ENCODE measurements at regions not wholly inside any gene's neighbourhood (a gene's known extent, or its start where the extent isn't known, plus 50 kb on each side); places are given as distances from the start of the nearest gene placed in this dataset.

DNA sequence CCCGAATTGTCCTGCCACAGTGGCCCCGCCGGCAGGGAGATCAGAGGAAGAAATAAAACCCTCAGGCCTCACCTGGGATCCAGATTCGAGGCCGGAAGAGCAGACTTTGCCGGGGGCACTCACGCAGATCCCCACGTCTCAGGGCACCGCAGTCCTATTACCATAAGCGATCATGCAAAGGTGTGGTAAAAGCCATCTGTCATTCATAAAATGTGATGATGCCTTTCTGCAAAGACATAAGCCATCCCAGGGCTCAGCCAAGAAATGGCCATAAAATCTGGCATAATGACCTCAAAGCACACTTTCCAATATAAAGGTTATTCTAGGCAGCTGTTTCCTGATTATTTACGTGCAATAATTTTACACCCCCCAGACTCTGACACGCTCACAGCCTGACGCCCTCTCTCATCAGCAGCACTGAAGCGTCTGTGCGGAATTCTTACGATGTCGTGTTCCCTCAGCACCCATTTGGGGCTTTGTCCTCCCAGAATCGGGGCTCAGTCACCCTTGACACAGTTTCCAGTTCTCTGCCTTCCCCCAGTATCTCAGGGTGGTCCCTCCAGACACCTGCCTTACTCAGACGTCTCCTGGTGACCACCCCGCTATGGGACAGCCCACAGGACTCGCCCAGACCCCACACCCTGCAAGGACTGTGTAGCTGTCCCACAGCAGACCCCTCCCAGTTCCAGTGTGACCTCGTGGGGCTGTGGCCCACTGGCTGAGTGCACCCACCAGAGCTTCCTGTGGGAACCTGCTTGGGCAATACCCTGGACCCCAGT is 74.3 kb upstream of the FAM20C start:
- Histone ChIP-seq H2AFZ (ENCODE audit: low read length) (no peak overlapping the region), H4K20me1 (replicated peaks in 1 of 2; ENCODE audit: control insufficient read depth in 1 of 2, insufficient read depth in 2 of 2, low read length in 2 of 2) (no peaks in the 10 kb centered on the region), H3K23ac (ENCODE audit: insufficient read length) (no peak overlapping the region), H3K79me2 (ENCODE audit: control insufficient read depth in 1 of 2, insufficient read depth in 2 of 2, low read length in 2 of 2) (no peaks in the 10 kb centered on the region), H3K27me3 (replicated peaks in 1 of 4; ENCODE audit: control insufficient read depth in 3 of 4, extremely low read depth in 1 of 4, insufficient read depth in 3 of 4, low read length in 3 of 4) (peaks cover 0 to 6% (median under 1%) of the 10 kb centered on the region in 4 experiments; a peak in 3 of 7 replicates), H3K4me2 (ENCODE audit: insufficient read depth in 1 of 2, low read depth in 2 of 2, low read length in 2 of 2) (no peak overlapping the region), H3K9ac (replicated peaks in 1 of 4; ENCODE audit: extremely low read depth in 1 of 4, low read depth in 3 of 4, low read length in 3 of 4) (no peak overlapping the region), H3K4me3 (ENCODE audit: extremely low read depth in 1 of 4, insufficient read depth in 2 of 4, low read depth in 3 of 4, low read length in 4 of 4) (no peak overlapping the region), H3K4me1 (replicated peaks in 1 of 4; ENCODE audit: control insufficient read depth in 3 of 4, insufficient read depth in 4 of 4, low read length in 3 of 4) (peaks cover 3 to 29% (median 15%) of the 10 kb centered on the region in 4 experiments), H2BK120ac (replicated peaks; ENCODE audit: low read depth, low read length) (no peak overlapping the region), H2BK20ac (ENCODE audit: low read length) (no peak overlapping the region; the same call in 1 of the 2 replicates), H4K8ac (ENCODE audit: extremely low read depth, insufficient read depth, low read length) (no peak overlapping the region), H4K91ac (replicated peaks; ENCODE audit: insufficient read length, low read length) (peak overlapping the region; percentile 75), H3K36me3 (ENCODE audit: control insufficient read depth in 2 of 4, insufficient read depth in 4 of 4, low read length in 3 of 4) (no peaks in the 10 kb centered on the region), H2AK5ac (ENCODE audit: low read depth, low read length) (peak overlapping the region; percentile 34; the same call in 1 of the 2 replicates), H3K56ac (replicated peaks; ENCODE audit: insufficient read length, low read depth, low read length) (no peak overlapping the region), H2BK15ac (ENCODE audit: low read length) (peak overlapping the region; percentile 84; the same call in 1 of the 2 replicates), H4K5ac (ENCODE audit: insufficient read length, low read depth, low read length) (no peak overlapping the region), H3K79me1 (ENCODE audit: low read depth, low read length) (no peaks in the 10 kb centered on the region), H2BK12ac (ENCODE audit: low read depth, low read length) (peak overlapping the region; percentile 64; the same call in 1 of the 2 replicates), H3K4ac (replicated peaks; ENCODE audit: insufficient read length, low read depth, low read length) (no peak overlapping the region), H3K23me2 (ENCODE audit: low read depth, low read length) (peaks cover 6% of the 10 kb centered on the region; the same call in 1 of the 2 replicates), H3K18ac (ENCODE audit: extremely low read depth, low read length) (no peak overlapping the region), H3K9me3 (ENCODE audit: insufficient read depth in 2 of 2, low read depth in 1 of 2, low read length in 1 of 2) (peaks cover 0 to 2% of the 10 kb centered on the region in 2 experiments; a peak in 2 of 4 replicates), H3K14ac (ENCODE audit: insufficient read length) (no peak overlapping the region), H3K27ac (ENCODE audit: low read depth, low read length) (no peak overlapping the region), H2BK5ac (ENCODE audit: low read depth, low read length) (peak overlapping the region; percentile 57; the same call in 1 of the 2 replicates)
- 92% methylated on average over 21 of the region's 22 CpGs; no CpG with 5 or more reads in 1 of the 2 experiments for WGBS, 2 experiments (ENCODE audit: extremely low coverage in 1 of 2, insufficient coverage in 1 of 2, insufficient read length in 1 of 2, insufficient replicate concordance in 2 of 2, low coverage in 1 of 2, low lambda C conversion rate in 2 of 2, missing lambda C conversion rate in 1 of 2)
- DNase-seq (ENCODE audit: low read depth in 1 of 2, low spot score in 2 of 2) (no peak), FAIRE-seq (no peak)
- ChIA-PET POLR2A (ENCODE audit: partially characterized antibody) (interaction anchor here (2.8 kb wide), 1 partner anchor 21 kb away, joined by 16 read pairs; no protein-coding TSS in a partner anchor), CTCF (ENCODE audit: partially characterized antibody) (interaction anchor here (0.6 kb wide), 1 partner anchor 75 kb away, joined by 3 read pairs; no protein-coding TSS in a partner anchor)
- TF ChIP-seq MAFK (IDR thresholded peaks at IDR 0.05; ENCODE audit: low read depth, low read length) (no peak), GTF2F1 (IDR thresholded peaks at IDR 0.05; ENCODE audit: borderline replicate concordance, low read depth, low read length) (no peak), ZNF274 (IDR thresholded peaks at IDR 0.05; ENCODE audit: borderline replicate concordance, extremely low read depth, low read length) (no peak), TAF7 (optimal IDR thresholded peaks at IDR 0.05; ENCODE audit: borderline replicate concordance, low read depth, low read length) (no peak), PHF8 (conservative IDR thresholded peaks at IDR 0.05; ENCODE audit: low read depth, low read length) (no peak), CHD2 (IDR thresholded peaks at IDR 0.05; ENCODE audit: low read length) (no peak), SP2 (IDR thresholded peaks at IDR 0.05; ENCODE audit: low read length) (no peak), SP1 (IDR thresholded peaks at IDR 0.05; ENCODE audit: low read depth, low read length) (no peak)
- TF ChIP-seq, protein P1, sequence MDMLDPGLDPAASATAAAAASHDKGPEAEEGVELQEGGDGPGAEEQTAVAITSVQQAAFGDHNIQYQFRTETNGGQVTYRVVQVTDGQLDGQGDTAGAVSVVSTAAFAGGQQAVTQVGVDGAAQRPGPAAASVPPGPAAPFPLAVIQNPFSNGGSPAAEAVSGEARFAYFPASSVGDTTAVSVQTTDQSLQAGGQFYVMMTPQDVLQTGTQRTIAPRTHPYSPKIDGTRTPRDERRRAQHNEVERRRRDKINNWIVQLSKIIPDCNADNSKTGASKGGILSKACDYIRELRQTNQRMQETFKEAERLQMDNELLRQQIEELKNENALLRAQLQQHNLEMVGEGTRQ (IDR thresholded peaks at IDR 0.05; ENCODE audit: low read length): no peak

All from H1 (cell line).